GM23338 (cell line): ENCODE measurements at regions not wholly inside any gene's neighbourhood (a gene's known extent, or its start where the extent isn't known, plus 50 kb on each side); places are given as distances from the start of the nearest gene placed in this dataset.

Experiments
- ATAC-seq: fragments of 200-7000 bp; cut with Tn5 transposase; 3 replicates; pipeline ENCODE4 v1.9.1; 2020
- DNase-seq: peaks from one replicate; pipeline ENCODE4 v3.0.0-alpha.2; 2015; ENCODE audit warnings: low spot score
- H2AFZ ChIP-seq: fragments of 200-600 bp; sonication (generic); 2 replicates; pipeline ENCODE4 v1.8.0; 2016; ENCODE audit warnings: antibody characterized with exemption, mild to moderate bottlenecking, moderate library complexity
- H3F3A ChIP-seq: fragments of 200-600 bp; sonication (generic); replicated peaks from 2 replicates; pipeline ENCODE4 v1.8.0; 2017; ENCODE audit warnings: antibody characterized with exemption, mixed run types, low read depth
- H3K27ac ChIP-seq: fragments of 200-600 bp; sonication (generic); 2 replicates; pipeline ENCODE4 v1.6.1; 2016; ENCODE audit warnings: low read depth
- H3K27me3 ChIP-seq: fragments of 200-600 bp; sonication (generic); 2 replicates; pipeline ENCODE4 v1.8.0; 2016; ENCODE audit warnings: mild to moderate bottlenecking, mixed run types, moderate library complexity; ENCODE audit not compliant: insufficient read depth
- H3K36me3 ChIP-seq: fragments of 200-600 bp; sonication (generic); 2 replicates; pipeline ENCODE4 v1.8.0; 2016; ENCODE audit warnings: mild to moderate bottlenecking; ENCODE audit not compliant: insufficient read depth
- H3K4me1 ChIP-seq: fragments of 200-600 bp; sonication (generic); 2 replicates; pipeline ENCODE4 v1.8.0; 2016; ENCODE audit warnings: mild to moderate bottlenecking, moderate library complexity; ENCODE audit not compliant: insufficient read depth
- H3K4me2 ChIP-seq: fragments of 200-600 bp; sonication (generic); 2 replicates; pipeline ENCODE4 v1.7.1; 2017; ENCODE audit warnings: mixed run types
- H3K4me3 ChIP-seq: fragments of 200-600 bp; sonication (generic); 2 replicates; pipeline ENCODE4 v1.6.1; 2016; ENCODE audit warnings: mixed run types
- H3K79me2 ChIP-seq: fragments of 200-600 bp; sonication (generic); replicated peaks from 2 replicates; pipeline ENCODE4 v1.8.0; 2017; ENCODE audit warnings: mild to moderate bottlenecking; ENCODE audit not compliant: insufficient read depth
- H3K9me2 ChIP-seq: fragments of 200-600 bp; sonication (generic); 2 replicates; pipeline ENCODE4 v1.8.0; 2017; ENCODE audit not compliant: insufficient read depth
- H4K20me1 ChIP-seq: fragments of 200-600 bp; sonication (generic); replicated peaks from 2 replicates; pipeline ENCODE4 v1.8.0; 2017; ENCODE audit warnings: mild to moderate bottlenecking; ENCODE audit not compliant: insufficient read depth
- H3K27ac Mint-ChIP-seq: 2 replicates; pipeline ENCODE4 v1.8.0; 2020; ENCODE audit warnings: inconsistent platforms, mild to moderate bottlenecking, moderate library complexity, mixed read lengths
- H3K27me3 Mint-ChIP-seq: 3 replicates; pipeline ENCODE4 v1.8.0; 2022; ENCODE audit warnings: low read depth, mild to moderate bottlenecking, moderate library complexity, mixed read lengths, inconsistent platforms; ENCODE audit not compliant: insufficient read depth, poor library complexity
- H3K36me3 Mint-ChIP-seq: 3 replicates; pipeline ENCODE4 v1.8.0; 2021; ENCODE audit warnings: low read depth, mild to moderate bottlenecking, inconsistent platforms, moderate library complexity, mixed read lengths
- H3K4me1 Mint-ChIP-seq: 3 replicates; pipeline ENCODE4 v1.8.0; 2020; ENCODE audit warnings: mild to moderate bottlenecking, inconsistent platforms, mixed read lengths
- H3K4me3 Mint-ChIP-seq: 3 replicates; pipeline ENCODE4 v1.8.0; 2021; ENCODE audit warnings: moderate library complexity, mild to moderate bottlenecking, inconsistent platforms, mixed read lengths
- H3K9me3 Mint-ChIP-seq: 3 replicates; pipeline ENCODE4 v1.8.0; 2020; ENCODE audit warnings: moderate library complexity, mild to moderate bottlenecking, inconsistent platforms, mixed read lengths
- EZH2 ChIP-seq: fragments of 200-600 bp; sonication (generic); IDR thresholded peaks from one replicate; pipeline ENCODE4 v1.8.0; 2017; ENCODE audit warnings: antibody characterized with exemption, mild to moderate bottlenecking, low read depth; ENCODE audit not compliant: unreplicated experiment
- JUNB ChIP-seq: IDR thresholded peaks from one replicate; pipeline ENCODE4 v1.6.1; 2016; ENCODE audit warnings: antibody characterized with exemption; ENCODE audit not compliant: unreplicated experiment
- NANOG ChIP-seq: IDR thresholded peaks from 2 replicates; pipeline ENCODE4 v1.6.1; 2016; ENCODE audit warnings: antibody characterized with exemption, borderline replicate concordance
- POLR2AphosphoS5 ChIP-seq: IDR thresholded peaks from 2 replicates; pipeline ENCODE4 v1.6.1; 2016; ENCODE audit warnings: antibody characterized with exemption, low read depth
- STAT1 ChIP-seq: IDR thresholded peaks from one replicate; pipeline ENCODE4 v1.6.1; 2016; ENCODE audit warnings: antibody characterized with exemption; ENCODE audit not compliant: unreplicated experiment
- ZNF331 ChIP-seq: fragments of 250-450 bp; sonication (Bioruptor Pico); IDR thresholded peaks from 2 replicates; pipeline ENCODE4 v1.5.0; 2020; ENCODE audit warnings: low read depth, mild to moderate bottlenecking, moderate library complexity
- TF ChIP-seq, protein P1 (sequence below), 2 experiments: fragments of 200-600 bp in 1 of 2; sonication (generic) in 1 of 2; conservative IDR thresholded peaks; 2 replicates each; pipeline versions ENCODE4 v1.5.1 to v1.6.1; 2016 to 2017; ENCODE audit warnings: antibody characterized with exemption in 2 of 2, low read depth in 2 of 2, mild to moderate bottlenecking in 2 of 2, moderate library complexity in 1 of 2
- TF ChIP-seq, protein P2 (sequence below): fragments of 250-450 bp; sonication (Bioruptor Pico); IDR thresholded peaks from 2 replicates; pipeline ENCODE4 v1.5.0; 2020; ENCODE audit warnings: mild to moderate bottlenecking, moderate library complexity
- TF ChIP-seq, protein P3 (sequence below): IDR thresholded peaks from one replicate; pipeline ENCODE4 v1.6.1; 2018; ENCODE audit warnings: antibody characterized with exemption; ENCODE audit not compliant: unreplicated experiment
- TF ChIP-seq, protein P4 (sequence below): IDR thresholded peaks from 2 replicates; pipeline ENCODE4 v1.6.1; 2016; ENCODE audit warnings: antibody characterized with exemption

GRCh38 chr6:33914645-33915044 is 110.8 kb upstream of the MLN start (continued):
- TF ChIP-seq, protein P1, sequence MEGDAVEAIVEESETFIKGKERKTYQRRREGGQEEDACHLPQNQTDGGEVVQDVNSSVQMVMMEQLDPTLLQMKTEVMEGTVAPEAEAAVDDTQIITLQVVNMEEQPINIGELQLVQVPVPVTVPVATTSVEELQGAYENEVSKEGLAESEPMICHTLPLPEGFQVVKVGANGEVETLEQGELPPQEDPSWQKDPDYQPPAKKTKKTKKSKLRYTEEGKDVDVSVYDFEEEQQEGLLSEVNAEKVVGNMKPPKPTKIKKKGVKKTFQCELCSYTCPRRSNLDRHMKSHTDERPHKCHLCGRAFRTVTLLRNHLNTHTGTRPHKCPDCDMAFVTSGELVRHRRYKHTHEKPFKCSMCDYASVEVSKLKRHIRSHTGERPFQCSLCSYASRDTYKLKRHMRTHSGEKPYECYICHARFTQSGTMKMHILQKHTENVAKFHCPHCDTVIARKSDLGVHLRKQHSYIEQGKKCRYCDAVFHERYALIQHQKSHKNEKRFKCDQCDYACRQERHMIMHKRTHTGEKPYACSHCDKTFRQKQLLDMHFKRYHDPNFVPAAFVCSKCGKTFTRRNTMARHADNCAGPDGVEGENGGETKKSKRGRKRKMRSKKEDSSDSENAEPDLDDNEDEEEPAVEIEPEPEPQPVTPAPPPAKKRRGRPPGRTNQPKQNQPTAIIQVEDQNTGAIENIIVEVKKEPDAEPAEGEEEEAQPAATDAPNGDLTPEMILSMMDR (conservative IDR thresholded peaks at IDR 0.05; ENCODE audit: low read depth in 2 of 2): no peak
- TF ChIP-seq ZNF331 (no peak), STAT1 (no peak), JUNB (no peak), NANOG (no peak), EZH2 (no peak)
- TF ChIP-seq, protein P2, sequence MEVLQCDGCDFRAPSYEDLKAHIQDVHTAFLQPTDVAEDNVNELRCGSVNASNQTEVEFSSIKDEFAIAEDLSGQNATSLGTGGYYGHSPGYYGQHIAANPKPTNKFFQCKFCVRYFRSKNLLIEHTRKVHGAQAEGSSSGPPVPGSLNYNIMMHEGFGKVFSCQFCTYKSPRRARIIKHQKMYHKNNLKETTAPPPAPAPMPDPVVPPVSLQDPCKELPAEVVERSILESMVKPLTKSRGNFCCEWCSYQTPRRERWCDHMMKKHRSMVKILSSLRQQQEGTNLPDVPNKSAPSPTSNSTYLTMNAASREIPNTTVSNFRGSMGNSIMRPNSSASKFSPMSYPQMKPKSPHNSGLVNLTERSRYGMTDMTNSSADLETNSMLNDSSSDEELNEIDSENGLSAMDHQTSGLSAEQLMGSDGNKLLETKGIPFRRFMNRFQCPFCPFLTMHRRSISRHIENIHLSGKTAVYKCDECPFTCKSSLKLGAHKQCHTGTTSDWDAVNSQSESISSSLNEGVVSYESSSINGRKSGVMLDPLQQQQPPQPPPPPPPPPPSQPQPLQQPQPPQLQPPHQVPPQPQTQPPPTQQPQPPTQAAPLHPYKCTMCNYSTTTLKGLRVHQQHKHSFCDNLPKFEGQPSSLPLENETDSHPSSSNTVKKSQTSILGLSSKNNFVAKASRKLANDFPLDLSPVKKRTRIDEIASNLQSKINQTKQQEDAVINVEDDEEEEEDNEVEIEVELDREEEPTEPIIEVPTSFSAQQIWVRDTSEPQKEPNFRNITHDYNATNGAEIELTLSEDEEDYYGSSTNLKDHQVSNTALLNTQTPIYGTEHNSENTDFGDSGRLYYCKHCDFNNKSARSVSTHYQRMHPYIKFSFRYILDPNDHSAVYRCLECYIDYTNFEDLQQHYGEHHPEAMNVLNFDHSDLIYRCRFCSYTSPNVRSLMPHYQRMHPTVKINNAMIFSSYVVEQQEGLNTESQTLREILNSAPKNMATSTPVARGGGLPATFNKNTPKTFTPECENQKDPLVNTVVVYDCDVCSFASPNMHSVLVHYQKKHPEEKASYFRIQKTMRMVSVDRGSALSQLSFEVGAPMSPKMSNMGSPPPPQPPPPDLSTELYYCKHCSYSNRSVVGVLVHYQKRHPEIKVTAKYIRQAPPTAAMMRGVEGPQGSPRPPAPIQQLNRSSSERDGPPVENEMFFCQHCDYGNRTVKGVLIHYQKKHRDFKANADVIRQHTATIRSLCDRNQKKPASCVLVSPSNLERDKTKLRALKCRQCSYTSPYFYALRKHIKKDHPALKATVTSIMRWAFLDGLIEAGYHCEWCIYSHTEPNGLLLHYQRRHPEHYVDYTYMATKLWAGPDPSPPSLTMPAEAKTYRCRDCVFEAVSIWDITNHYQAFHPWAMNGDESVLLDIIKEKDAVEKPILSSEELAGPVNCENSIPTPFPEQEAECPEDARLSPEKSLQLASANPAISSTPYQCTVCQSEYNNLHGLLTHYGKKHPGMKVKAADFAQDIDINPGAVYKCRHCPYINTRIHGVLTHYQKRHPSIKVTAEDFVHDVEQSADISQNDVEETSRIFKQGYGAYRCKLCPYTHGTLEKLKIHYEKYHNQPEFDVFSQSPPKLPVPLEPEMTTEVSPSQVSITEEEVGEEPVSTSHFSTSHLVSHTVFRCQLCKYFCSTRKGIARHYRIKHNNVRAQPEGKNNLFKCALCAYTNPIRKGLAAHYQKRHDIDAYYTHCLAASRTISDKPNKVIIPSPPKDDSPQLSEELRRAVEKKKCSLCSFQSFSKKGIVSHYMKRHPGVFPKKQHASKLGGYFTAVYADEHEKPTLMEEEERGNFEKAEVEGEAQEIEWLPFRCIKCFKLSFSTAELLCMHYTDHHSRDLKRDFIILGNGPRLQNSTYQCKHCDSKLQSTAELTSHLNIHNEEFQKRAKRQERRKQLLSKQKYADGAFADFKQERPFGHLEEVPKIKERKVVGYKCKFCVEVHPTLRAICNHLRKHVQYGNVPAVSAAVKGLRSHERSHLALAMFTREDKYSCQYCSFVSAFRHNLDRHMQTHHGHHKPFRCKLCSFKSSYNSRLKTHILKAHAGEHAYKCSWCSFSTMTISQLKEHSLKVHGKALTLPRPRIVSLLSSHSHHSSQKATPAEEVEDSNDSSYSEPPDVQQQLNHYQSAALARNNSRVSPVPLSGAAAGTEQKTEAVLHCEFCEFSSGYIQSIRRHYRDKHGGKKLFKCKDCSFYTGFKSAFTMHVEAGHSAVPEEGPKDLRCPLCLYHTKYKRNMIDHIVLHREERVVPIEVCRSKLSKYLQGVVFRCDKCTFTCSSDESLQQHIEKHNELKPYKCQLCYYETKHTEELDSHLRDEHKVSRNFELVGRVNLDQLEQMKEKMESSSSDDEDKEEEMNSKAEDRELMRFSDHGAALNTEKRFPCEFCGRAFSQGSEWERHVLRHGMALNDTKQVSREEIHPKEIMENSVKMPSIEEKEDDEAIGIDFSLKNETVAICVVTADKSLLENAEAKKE (CRISPR knock-in tag): no peak

DNA sequence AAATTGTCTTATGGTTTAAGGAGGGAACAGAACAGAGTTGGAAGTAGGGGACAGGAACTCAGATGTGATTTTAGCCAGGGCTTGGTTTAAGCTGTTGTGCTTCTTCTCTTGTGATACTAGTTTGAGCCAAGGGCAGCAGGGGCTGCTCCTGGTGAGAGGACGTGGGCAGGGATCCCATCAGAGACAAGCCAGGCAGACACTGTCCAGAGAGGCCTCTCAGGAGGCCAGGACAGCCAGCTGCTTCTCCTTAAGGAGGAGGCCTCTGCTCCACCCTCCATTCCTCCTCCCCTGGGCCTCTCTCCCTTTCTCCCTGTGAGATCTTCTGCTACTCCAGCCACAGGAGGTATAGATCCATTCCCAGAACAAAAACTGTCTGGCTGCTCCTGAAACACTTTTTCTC is 108.4 kb upstream of the MLN start:
- no peaks in the 10 kb centered on the region for H4K20me1 ChIP-seq
- H3K4me2 ChIP-seq: no peak overlapping the region
- Mint-ChIP-seq H3K36me3 (no peaks in the 10 kb centered on the region), H3K27ac (no peak overlapping the region), H3K27me3 (peaks cover 17% of the 10 kb centered on the region), H3K9me3 (peaks cover 9% of the 10 kb centered on the region; the same call in 1 of the 3 replicates), H3K4me1 (peaks cover 12% of the 10 kb centered on the region; the same call in 2 of the 3 replicates), H3K4me3 (no peak overlapping the region)
- H3K36me3 ChIP-seq: no peaks in the 10 kb centered on the region
- no peaks in the 10 kb centered on the region for H3F3A ChIP-seq
- H3K9me2 ChIP-seq: no peaks in the 10 kb centered on the region
- ATAC-seq: no peak
- H3K4me1 ChIP-seq: no peaks in the 10 kb centered on the region
- no peaks in the 10 kb centered on the region for H3K79me2 ChIP-seq
- TF ChIP-seq, protein P3, sequence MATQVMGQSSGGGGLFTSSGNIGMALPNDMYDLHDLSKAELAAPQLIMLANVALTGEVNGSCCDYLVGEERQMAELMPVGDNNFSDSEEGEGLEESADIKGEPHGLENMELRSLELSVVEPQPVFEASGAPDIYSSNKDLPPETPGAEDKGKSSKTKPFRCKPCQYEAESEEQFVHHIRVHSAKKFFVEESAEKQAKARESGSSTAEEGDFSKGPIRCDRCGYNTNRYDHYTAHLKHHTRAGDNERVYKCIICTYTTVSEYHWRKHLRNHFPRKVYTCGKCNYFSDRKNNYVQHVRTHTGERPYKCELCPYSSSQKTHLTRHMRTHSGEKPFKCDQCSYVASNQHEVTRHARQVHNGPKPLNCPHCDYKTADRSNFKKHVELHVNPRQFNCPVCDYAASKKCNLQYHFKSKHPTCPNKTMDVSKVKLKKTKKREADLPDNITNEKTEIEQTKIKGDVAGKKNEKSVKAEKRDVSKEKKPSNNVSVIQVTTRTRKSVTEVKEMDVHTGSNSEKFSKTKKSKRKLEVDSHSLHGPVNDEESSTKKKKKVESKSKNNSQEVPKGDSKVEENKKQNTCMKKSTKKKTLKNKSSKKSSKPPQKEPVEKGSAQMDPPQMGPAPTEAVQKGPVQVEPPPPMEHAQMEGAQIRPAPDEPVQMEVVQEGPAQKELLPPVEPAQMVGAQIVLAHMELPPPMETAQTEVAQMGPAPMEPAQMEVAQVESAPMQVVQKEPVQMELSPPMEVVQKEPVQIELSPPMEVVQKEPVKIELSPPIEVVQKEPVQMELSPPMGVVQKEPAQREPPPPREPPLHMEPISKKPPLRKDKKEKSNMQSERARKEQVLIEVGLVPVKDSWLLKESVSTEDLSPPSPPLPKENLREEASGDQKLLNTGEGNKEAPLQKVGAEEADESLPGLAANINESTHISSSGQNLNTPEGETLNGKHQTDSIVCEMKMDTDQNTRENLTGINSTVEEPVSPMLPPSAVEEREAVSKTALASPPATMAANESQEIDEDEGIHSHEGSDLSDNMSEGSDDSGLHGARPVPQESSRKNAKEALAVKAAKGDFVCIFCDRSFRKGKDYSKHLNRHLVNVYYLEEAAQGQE: no peak
- TF ChIP-seq, protein P1 (conservative IDR thresholded peaks at IDR 0.05; ENCODE audit: low read depth in 2 of 2): no peak
- TF ChIP-seq POLR2AphosphoS5 (no peak), NANOG (no peak), EZH2 (no peak)
- TF ChIP-seq, protein P4, sequence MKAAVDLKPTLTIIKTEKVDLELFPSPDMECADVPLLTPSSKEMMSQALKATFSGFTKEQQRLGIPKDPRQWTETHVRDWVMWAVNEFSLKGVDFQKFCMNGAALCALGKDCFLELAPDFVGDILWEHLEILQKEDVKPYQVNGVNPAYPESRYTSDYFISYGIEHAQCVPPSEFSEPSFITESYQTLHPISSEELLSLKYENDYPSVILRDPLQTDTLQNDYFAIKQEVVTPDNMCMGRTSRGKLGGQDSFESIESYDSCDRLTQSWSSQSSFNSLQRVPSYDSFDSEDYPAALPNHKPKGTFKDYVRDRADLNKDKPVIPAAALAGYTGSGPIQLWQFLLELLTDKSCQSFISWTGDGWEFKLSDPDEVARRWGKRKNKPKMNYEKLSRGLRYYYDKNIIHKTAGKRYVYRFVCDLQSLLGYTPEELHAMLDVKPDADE: no peak
- no peak overlapping the region for H3K4me3 ChIP-seq
- no peak overlapping the region for H3K27ac ChIP-seq
- no peak overlapping the region for H2AFZ ChIP-seq
- no peaks in the 10 kb centered on the region for H3K27me3 ChIP-seq
- no peak for DNase-seq
